HG03354 (cell line): ENCODE measurements at regions not wholly inside any gene's neighbourhood (a gene's known extent, or its start where the extent isn't known, plus 50 kb on each side); places are given as distances from the start of the nearest gene placed in this dataset.

ENCODE experiments used
- ATAC-seq: cut with Tn5 transposase; IDR thresholded peaks from one replicate; pipeline ENCODE4 v1.9.1; 2021; ENCODE audit warnings: mild to moderate bottlenecking; ENCODE audit not compliant: unreplicated experiment, poor library complexity, severe bottlenecking

GRCh38 chr5:152514827-152515397, 109.8 kb upstream of the NMUR2 start:
- ATAC-seq = peak; percentile 57

- ATAC-seq = no peak
These were observed 118.9 kb upstream of the NMUR2 start for GRCh38 chr5:152523964-152524363.

- peak; percentile 77 for ATAC-seq
These were observed 122.4 kb upstream of the NMUR2 start for GRCh38 chr5:152527358-152528052.

GRCh38 chr5:152529440-152529839, 124.4 kb upstream of the NMUR2 start:
- ATAC-seq = no peak

GRCh38 chr5:152532714-152533113, 127.6 kb upstream of the NMUR2 start:
- peak; percentile 49 for ATAC-seq

- no peak for ATAC-seq
These were observed 129.6 kb upstream of the NMUR2 start for GRCh38 chr5:152534641-152535040.

GRCh38 chr5:152542741-152543140, 137.7 kb upstream of the NMUR2 start:
- no peak for ATAC-seq

- no peak for ATAC-seq
These were observed 141.4 kb upstream of the NMUR2 start for GRCh38 chr5:152546493-152546892.

- ATAC-seq = no peak
These were observed 142.1 kb upstream of the NMUR2 start for GRCh38 chr5:152547202-152547601.

- no peak for ATAC-seq
These were observed 144.6 kb upstream of the NMUR2 start for GRCh38 chr5:152549709-152550108.

- ATAC-seq = peak; percentile 54
These were observed 146.0 kb upstream of the NMUR2 start for GRCh38 chr5:152551061-152551460.

GRCh38 chr5:152556784-152557183, 151.7 kb upstream of the NMUR2 start:
- no peak for ATAC-seq

GRCh38 chr5:152560512-152561137, 155.5 kb upstream of the NMUR2 start:
- peak; percentile 78 for ATAC-seq

- ATAC-seq = no peak
These were observed 162.9 kb upstream of the NMUR2 start for GRCh38 chr5:152568016-152568415.

- ATAC-seq = no peak
These were observed 167.7 kb upstream of the NMUR2 start for GRCh38 chr5:152572812-152573211.

- ATAC-seq = no peak
These were observed 179.0 kb upstream of the NMUR2 start for GRCh38 chr5:152584103-152584502.

- no peak for ATAC-seq
These were observed 187.3 kb upstream of the NMUR2 start for GRCh38 chr5:152592416-152592815.

GRCh38 chr5:152593388-152593787, 188.3 kb upstream of the NMUR2 start:
- ATAC-seq = no peak

- no peak for ATAC-seq
These were observed 190.3 kb upstream of the NMUR2 start for GRCh38 chr5:152595405-152595804.

- ATAC-seq = no peak
These were observed 194.0 kb upstream of the NMUR2 start for GRCh38 chr5:152599096-152599495.
